Progenitor cell of endocrine pancreas (in vitro differentiated cells): ENCODE measurements at regions not wholly inside any gene's neighbourhood (a gene's known extent, or its start where the extent isn't known, plus 50 kb on each side); places are given as distances from the start of the nearest gene placed in this dataset.

ENCODE experiments used
- DNase-seq: peaks from one replicate; pipeline ENCODE4 v3.0.0; 2021; ENCODE audit warnings: low spot score; ENCODE audit not compliant: unreplicated experiment
- H3K27ac Mint-ChIP-seq: 2 replicates; pipeline ENCODE4 v1.8.0; 2021; ENCODE audit warnings: mild to moderate bottlenecking, moderate library complexity, mixed read lengths
- H3K27me3 Mint-ChIP-seq: 2 replicates; pipeline ENCODE4 v1.8.0; 2021; ENCODE audit warnings: mixed read lengths
- H3K36me3 Mint-ChIP-seq: 2 replicates; pipeline ENCODE4 v1.8.0; 2022; ENCODE audit warnings: mixed read lengths; ENCODE audit not compliant: insufficient read depth
- H3K4me1 Mint-ChIP-seq: 2 replicates; pipeline ENCODE4 v1.8.0; 2021; ENCODE audit warnings: low read depth, mixed read lengths
- H3K4me3 Mint-ChIP-seq: 2 replicates; pipeline ENCODE4 v1.8.0; 2021; ENCODE audit warnings: low read depth, mild to moderate bottlenecking, moderate library complexity, mixed read lengths
- H3K9me3 Mint-ChIP-seq: 2 replicates; pipeline ENCODE4 v1.8.0; 2021; ENCODE audit warnings: low read depth, mixed read lengths
- CTCF ChIP-seq: fragments of 200-600 bp; sonication (generic); IDR thresholded peaks from one replicate; pipeline ENCODE4 v1.5.0; 2021; ENCODE audit warnings: antibody characterized with exemption, mild to moderate bottlenecking; ENCODE audit not compliant: unreplicated experiment

DNA sequence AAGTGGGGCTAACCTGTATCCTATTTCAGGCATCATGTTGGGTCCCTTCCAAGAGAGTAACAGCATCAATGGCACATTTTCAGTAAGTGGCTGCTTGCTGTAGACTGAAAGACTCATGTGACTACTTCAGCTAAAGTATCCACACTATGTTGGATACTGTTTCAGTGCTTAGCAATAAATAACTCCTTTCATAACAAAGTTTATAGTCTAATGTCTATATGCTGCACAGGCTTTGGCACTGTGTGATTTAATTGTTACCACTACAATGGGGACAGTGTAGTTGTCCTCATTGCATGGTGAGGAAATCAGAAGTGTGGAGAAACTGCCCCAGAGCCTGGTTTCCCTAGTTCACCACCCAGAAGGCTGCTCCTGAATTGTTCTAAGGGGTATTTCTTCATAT is 318.0 kb upstream of the PTCHD4 start:
- peaks cover 5% of the 10 kb centered on the region for H3K4me1 Mint-ChIP-seq

GRCh38 chr6:48426636-48427035 is 315.6 kb upstream of the PTCHD4 start:
- H3K27me3 Mint-ChIP-seq: no peaks in the 10 kb centered on the region
- no peak overlapping the region for H3K4me3 Mint-ChIP-seq
- H3K4me1 Mint-ChIP-seq: peaks cover 5% of the 10 kb centered on the region
- no peak for TF ChIP-seq CTCF
- H3K9me3 Mint-ChIP-seq: peaks cover 6% of the 10 kb centered on the region
- no peaks in the 10 kb centered on the region for H3K36me3 Mint-ChIP-seq
- DNase-seq: no peak
- H3K27ac Mint-ChIP-seq: no peak overlapping the region

More for the DNA sequence above, 318.0 kb upstream of the PTCHD4 start:
- no peaks in the 10 kb centered on the region for H3K36me3 Mint-ChIP-seq
- TF ChIP-seq CTCF: no peak
- DNase-seq: no peak
- H3K27me3 Mint-ChIP-seq: no peaks in the 10 kb centered on the region
- no peak overlapping the region for H3K4me3 Mint-ChIP-seq
- no peak overlapping the region for H3K27ac Mint-ChIP-seq
- H3K9me3 Mint-ChIP-seq: no peaks in the 10 kb centered on the region

GRCh38 chr6:48423640-48424365 is 312.8 kb upstream of the PTCHD4 start:
- no peak for DNase-seq
- no peak for TF ChIP-seq CTCF
- no peak overlapping the region for H3K27ac Mint-ChIP-seq
- no peak overlapping the region for H3K4me3 Mint-ChIP-seq
- no peaks in the 10 kb centered on the region for H3K36me3 Mint-ChIP-seq
- H3K9me3 Mint-ChIP-seq: peaks cover 6% of the 10 kb centered on the region
- H3K27me3 Mint-ChIP-seq: no peaks in the 10 kb centered on the region
- no peaks in the 10 kb centered on the region for H3K4me1 Mint-ChIP-seq

DNA sequence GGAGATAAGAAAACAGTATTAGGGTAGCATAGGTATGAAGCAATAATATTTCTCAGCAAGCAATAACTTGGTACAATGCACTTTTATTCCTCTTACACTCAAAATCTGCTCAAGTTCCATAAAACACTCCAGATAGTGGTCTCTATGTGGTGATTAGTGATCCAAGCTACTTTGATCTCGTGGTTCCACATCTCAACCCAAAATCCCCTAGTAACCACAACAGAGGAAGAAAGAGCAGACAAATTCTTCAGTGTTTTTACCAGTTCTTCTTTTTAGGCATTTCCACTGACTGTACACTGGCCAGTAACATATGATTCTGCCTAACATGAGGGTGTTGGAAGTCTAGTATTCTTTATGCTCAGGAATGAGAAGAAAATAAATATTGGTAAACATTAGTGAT is 309.0 kb upstream of the PTCHD4 start:
- DNase-seq: no peak
- no peak overlapping the region for H3K27ac Mint-ChIP-seq
- TF ChIP-seq CTCF: no peak
- no peaks in the 10 kb centered on the region for H3K4me1 Mint-ChIP-seq
- no peaks in the 10 kb centered on the region for H3K36me3 Mint-ChIP-seq
- H3K27me3 Mint-ChIP-seq: no peaks in the 10 kb centered on the region
- no peak overlapping the region for H3K4me3 Mint-ChIP-seq
- peaks cover 6% of the 10 kb centered on the region for H3K9me3 Mint-ChIP-seq

GRCh38 chr6:48417927-48418326 is 306.9 kb upstream of the PTCHD4 start:
- H3K27me3 Mint-ChIP-seq: no peaks in the 10 kb centered on the region
- H3K9me3 Mint-ChIP-seq: peaks cover 6% of the 10 kb centered on the region
- H3K4me1 Mint-ChIP-seq: no peaks in the 10 kb centered on the region
- TF ChIP-seq CTCF: no peak
- no peak overlapping the region for H3K27ac Mint-ChIP-seq
- H3K4me3 Mint-ChIP-seq: no peak overlapping the region
- H3K36me3 Mint-ChIP-seq: no peaks in the 10 kb centered on the region
- no peak for DNase-seq
